Keratinocyte (primary cell): ENCODE measurements at regions not wholly inside any gene's neighbourhood (a gene's known extent, or its start where the extent isn't known, plus 50 kb on each side); places are given as distances from the start of the nearest gene placed in this dataset.

ENCODE experiments used
- DNase-seq: peaks from one replicate; pipeline ENCODE4 v3.0.0-alpha.2; 2011; ENCODE audit warnings: low read depth, missing footprints, low spot score
- FAIRE-seq: peaks from 2 replicates; lab custom pipeline; 2011; peaks lifted over from hg19 to GRCh38; lab: Jason Lieb, UNC
- H2AFZ ChIP-seq: 2 replicates; pipeline ENCODE4 v1.6.0; 2012; ENCODE audit warnings: low read length, control low read depth, inconsistent platforms; ENCODE audit not compliant: control insufficient read depth
- H3K27ac ChIP-seq: 2 replicates; pipeline ENCODE4 v1.5.1; 2011; ENCODE audit warnings: low read length; ENCODE audit not compliant: control insufficient read depth, insufficient read depth
- H3K27me3 ChIP-seq: 3 replicates; pipeline ENCODE4 v1.6.0; 2011; ENCODE audit warnings: low read length; ENCODE audit not compliant: control insufficient read depth, insufficient read depth; ENCODE audit errors: extremely low read depth
- H3K36me3 ChIP-seq, 2 experiments: 2 replicates in 1 of 2; 3 replicates in 1 of 2; pipeline ENCODE4 v1.5.1; 2011; ENCODE audit warnings: low read length in 2 of 2, mild to moderate bottlenecking in 1 of 2; ENCODE audit not compliant: control insufficient read depth in 2 of 2, insufficient read depth in 2 of 2; ENCODE audit errors: extremely low read depth in 1 of 2
- H3K4me1 ChIP-seq: 3 replicates; pipeline ENCODE4 v1.5.1; 2011; ENCODE audit warnings: low read length; ENCODE audit not compliant: control insufficient read depth, insufficient read depth; ENCODE audit errors: extremely low read depth
- H3K4me2 ChIP-seq: 3 replicates; pipeline ENCODE4 v1.6.0; 2011; ENCODE audit warnings: low read depth, low read length; ENCODE audit not compliant: control insufficient read depth, insufficient read depth; ENCODE audit errors: extremely low read depth
- H3K4me3 ChIP-seq, 3 experiments: fragments of 200-600 bp in 1 of 3; sonication (generic) in 1 of 3; 2 replicates in 2 of 3; 3 replicates in 1 of 3; pipeline ENCODE4 v1.5.1; 2011 to 2016; ENCODE audit warnings: low read length in 3 of 3, mild to moderate bottlenecking in 3 of 3, control low read depth in 2 of 3, inconsistent platforms in 1 of 3, low read depth in 1 of 3, mixed read lengths in 1 of 3, mixed run types in 1 of 3, moderate library complexity in 1 of 3; ENCODE audit not compliant: control insufficient read depth in 2 of 3, insufficient read depth in 2 of 3; ENCODE audit errors: extremely low read depth in 1 of 3
- H3K79me2 ChIP-seq: 2 replicates; pipeline ENCODE4 v1.6.0; 2012; ENCODE audit warnings: low read length; ENCODE audit not compliant: control insufficient read depth, insufficient read depth
- H3K9ac ChIP-seq: 3 replicates; pipeline ENCODE4 v1.6.0; 2011; ENCODE audit warnings: low read length; ENCODE audit not compliant: control insufficient read depth, insufficient read depth; ENCODE audit errors: extremely low read depth
- H3K9me1 ChIP-seq: 3 replicates; pipeline ENCODE4 v1.6.0; 2011; ENCODE audit warnings: low read length; ENCODE audit not compliant: control insufficient read depth, insufficient read depth; ENCODE audit errors: extremely low read depth
- H3K9me3 ChIP-seq: 2 replicates; pipeline ENCODE4 v1.5.1; 2012; ENCODE audit warnings: low read depth, low read length; ENCODE audit not compliant: control insufficient read depth
- H4K20me1 ChIP-seq: 3 replicates; pipeline ENCODE4 v1.6.0; 2011; ENCODE audit warnings: low read length; ENCODE audit not compliant: control insufficient read depth, insufficient read depth; ENCODE audit errors: extremely low read depth
- EZH2 ChIP-seq: IDR thresholded peaks from one replicate; pipeline ENCODE4 v1.6.1; 2012; ENCODE audit warnings: inconsistent platforms, mild to moderate bottlenecking, low read length, moderate library complexity
- dilution Hi-C: fragments of 300-500 bp; cut with MboI; formaldehyde crosslinking; loops from one replicate; pipeline ENCODE4 v1.7.0; 2020; ENCODE audit warnings: low sequenced_read_pairs; ENCODE audit not compliant: extremely low pct_ligation_motif_present
- TF ChIP-seq, protein P1 (sequence below), 3 experiments: IDR thresholded peaks in 1 of 3; conservative IDR thresholded peaks in 1 of 3; optimal IDR thresholded peaks in 1 of 3; 2 replicates in 2 of 3; 3 replicates in 1 of 3; pipeline versions ENCODE3 to v1.5.1; 2011; ENCODE audit warnings: low read length in 3 of 3, mild to moderate bottlenecking in 3 of 3, moderate library complexity in 2 of 3, control low read depth in 1 of 3, inconsistent platforms in 1 of 3; ENCODE audit not compliant: insufficient read depth in 2 of 3; ENCODE audit errors: extremely low read depth in 1 of 3

- FAIRE-seq, result no peak
- no peak overlapping the region for H3K4me3 ChIP-seq
- H3K36me3 ChIP-seq, result no peaks in the 10 kb centered on the region
- no peak overlapping the region for H3K9ac ChIP-seq
- no peaks in the 10 kb centered on the region for H3K79me2 ChIP-seq
- no peaks in the 10 kb centered on the region for H3K27me3 ChIP-seq
- H3K4me2 ChIP-seq, result no peak overlapping the region
- H2AFZ ChIP-seq, result no peak overlapping the region
- dilution Hi-C loops, result no loop called here
- H3K9me3 ChIP-seq, result peaks cover 20% of the 10 kb centered on the region
- H3K4me1 ChIP-seq, result no peaks in the 10 kb centered on the region
- H3K9me1 ChIP-seq, result no peaks in the 10 kb centered on the region
- no peak for TF ChIP-seq EZH2
- TF ChIP-seq, protein P1, sequence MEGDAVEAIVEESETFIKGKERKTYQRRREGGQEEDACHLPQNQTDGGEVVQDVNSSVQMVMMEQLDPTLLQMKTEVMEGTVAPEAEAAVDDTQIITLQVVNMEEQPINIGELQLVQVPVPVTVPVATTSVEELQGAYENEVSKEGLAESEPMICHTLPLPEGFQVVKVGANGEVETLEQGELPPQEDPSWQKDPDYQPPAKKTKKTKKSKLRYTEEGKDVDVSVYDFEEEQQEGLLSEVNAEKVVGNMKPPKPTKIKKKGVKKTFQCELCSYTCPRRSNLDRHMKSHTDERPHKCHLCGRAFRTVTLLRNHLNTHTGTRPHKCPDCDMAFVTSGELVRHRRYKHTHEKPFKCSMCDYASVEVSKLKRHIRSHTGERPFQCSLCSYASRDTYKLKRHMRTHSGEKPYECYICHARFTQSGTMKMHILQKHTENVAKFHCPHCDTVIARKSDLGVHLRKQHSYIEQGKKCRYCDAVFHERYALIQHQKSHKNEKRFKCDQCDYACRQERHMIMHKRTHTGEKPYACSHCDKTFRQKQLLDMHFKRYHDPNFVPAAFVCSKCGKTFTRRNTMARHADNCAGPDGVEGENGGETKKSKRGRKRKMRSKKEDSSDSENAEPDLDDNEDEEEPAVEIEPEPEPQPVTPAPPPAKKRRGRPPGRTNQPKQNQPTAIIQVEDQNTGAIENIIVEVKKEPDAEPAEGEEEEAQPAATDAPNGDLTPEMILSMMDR (optimal IDR thresholded peaks at IDR 0.05 in 1 of 3, IDR thresholded peaks at IDR 0.05 in 1 of 3, conservative IDR thresholded peaks at IDR 0.05 in 1 of 3; ENCODE audit: extremely low read depth in 1 of 3, insufficient read depth in 2 of 3, low read length in 3 of 3), result no peak
- no peaks in the 10 kb centered on the region for H4K20me1 ChIP-seq
- DNase-seq, result no peak
- H3K27ac ChIP-seq, result no peak overlapping the region
Observed at GRCh38 chr10:131658476-131659110, 242.2 kb upstream of the PPP2R2D start.

DNA sequence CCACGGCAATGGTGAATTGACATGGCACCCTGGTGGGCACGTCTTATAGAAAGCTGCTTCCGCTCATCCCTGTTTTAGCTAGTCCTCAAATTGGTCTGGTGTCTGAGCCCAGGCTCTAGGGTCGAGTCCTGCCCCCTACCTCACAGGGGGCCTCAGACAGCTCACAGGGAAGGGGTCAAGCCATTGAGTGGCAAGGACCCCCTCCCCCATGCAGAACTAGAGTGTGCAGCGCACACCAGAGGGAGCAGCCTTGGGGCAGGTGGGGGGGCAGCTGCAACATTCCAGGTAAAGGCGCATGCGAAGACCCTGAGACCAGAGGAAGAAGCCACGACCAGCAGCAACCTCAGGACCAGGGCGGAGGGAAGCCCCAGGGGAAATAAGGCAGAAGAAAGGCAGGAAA is 240.4 kb upstream of the PPP2R2D start:
- no peak for FAIRE-seq
- no peak overlapping the region for H3K4me3 ChIP-seq
- H3K36me3 ChIP-seq, result no peaks in the 10 kb centered on the region
- dilution Hi-C loops, result no loop called here
- no peak overlapping the region for H2AFZ ChIP-seq
- peaks cover 5% of the 10 kb centered on the region for H3K9me3 ChIP-seq
- no peaks in the 10 kb centered on the region for H3K79me2 ChIP-seq
- H3K9ac ChIP-seq, result no peak overlapping the region
- no peak for DNase-seq
- H3K27ac ChIP-seq, result no peak overlapping the region
- TF ChIP-seq, protein P1 (optimal IDR thresholded peaks at IDR 0.05 in 1 of 3, IDR thresholded peaks at IDR 0.05 in 1 of 3, conservative IDR thresholded peaks at IDR 0.05 in 1 of 3; ENCODE audit: extremely low read depth in 1 of 3, insufficient read depth in 2 of 3, low read length in 3 of 3), result no peak
- TF ChIP-seq EZH2, result no peak
- H3K9me1 ChIP-seq, result no peaks in the 10 kb centered on the region
- no peaks in the 10 kb centered on the region for H4K20me1 ChIP-seq
- H3K4me1 ChIP-seq, result no peaks in the 10 kb centered on the region
- H3K4me2 ChIP-seq, result no peak overlapping the region
- no peaks in the 10 kb centered on the region for H3K27me3 ChIP-seq
